ENCODE measurements at regions not wholly inside any gene's neighbourhood (a gene's known extent, or its start where the extent isn't known, plus 50 kb on each side); places are given as distances from the start of the nearest gene placed in this dataset.

DNA sequence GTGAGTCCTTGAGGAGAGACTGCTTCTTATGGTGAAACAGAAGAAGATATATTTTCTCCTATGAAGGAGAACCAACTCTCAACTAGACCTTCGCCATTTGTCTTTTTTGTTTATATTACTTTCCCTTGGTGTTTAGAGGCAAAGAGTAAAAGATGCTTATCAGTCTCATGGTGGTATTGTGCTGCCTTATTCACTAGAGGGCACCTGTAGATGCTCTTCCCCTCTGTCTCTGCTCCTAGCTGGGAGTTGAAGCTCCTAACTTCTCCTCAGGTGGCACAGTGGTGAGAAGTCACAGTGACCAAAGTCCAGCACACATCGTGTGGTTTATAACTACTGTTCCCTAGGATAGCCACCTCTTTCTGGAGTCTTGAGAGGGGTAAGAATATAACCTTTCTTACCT is 1359.6 kb downstream of the PLA2G4A start:
- no peak for ATAC-seq
- no peak for TF ChIP-seq ZNF70 (CRISPR knock-in tag; IDR thresholded peaks at IDR 0.05)
- no peak for TF ChIP-seq ZNF565 (CRISPR knock-in tag; conservative IDR thresholded peaks at IDR 0.05; ENCODE audit: low read depth)
- TF ChIP-seq ZFP30 (CRISPR knock-in tag; IDR thresholded peaks at IDR 0.05) = no peak
- TF ChIP-seq ISL1 (CRISPR knock-in tag; IDR thresholded peaks at IDR 0.05) = no peak
- TF ChIP-seq, protein P1, sequence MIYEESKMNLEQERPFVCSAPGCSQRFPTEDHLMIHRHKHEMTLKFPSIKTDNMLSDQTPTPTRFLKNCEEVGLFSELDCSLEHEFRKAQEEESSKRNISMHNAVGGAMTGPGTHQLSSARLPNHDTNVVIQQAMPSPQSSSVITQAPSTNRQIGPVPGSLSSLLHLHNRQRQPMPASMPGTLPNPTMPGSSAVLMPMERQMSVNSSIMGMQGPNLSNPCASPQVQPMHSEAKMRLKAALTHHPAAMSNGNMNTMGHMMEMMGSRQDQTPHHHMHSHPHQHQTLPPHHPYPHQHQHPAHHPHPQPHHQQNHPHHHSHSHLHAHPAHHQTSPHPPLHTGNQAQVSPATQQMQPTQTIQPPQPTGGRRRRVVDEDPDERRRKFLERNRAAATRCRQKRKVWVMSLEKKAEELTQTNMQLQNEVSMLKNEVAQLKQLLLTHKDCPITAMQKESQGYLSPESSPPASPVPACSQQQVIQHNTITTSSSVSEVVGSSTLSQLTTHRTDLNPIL (CRISPR knock-in tag; IDR thresholded peaks at IDR 0.05; ENCODE audit: low read depth) = no peak
- TF ChIP-seq RARB (CRISPR knock-in tag; IDR thresholded peaks at IDR 0.05) = no peak
- TF ChIP-seq ARNTL (CRISPR knock-in tag; IDR thresholded peaks at IDR 0.05; ENCODE audit: borderline replicate concordance, low read depth) = no peak
- no peak for TF ChIP-seq OSR1 (CRISPR knock-in tag; IDR thresholded peaks at IDR 0.05)
- TF ChIP-seq TCF4 (CRISPR knock-in tag; IDR thresholded peaks at IDR 0.05; ENCODE audit: borderline replicate concordance) = no peak
- TF ChIP-seq, protein P2, sequence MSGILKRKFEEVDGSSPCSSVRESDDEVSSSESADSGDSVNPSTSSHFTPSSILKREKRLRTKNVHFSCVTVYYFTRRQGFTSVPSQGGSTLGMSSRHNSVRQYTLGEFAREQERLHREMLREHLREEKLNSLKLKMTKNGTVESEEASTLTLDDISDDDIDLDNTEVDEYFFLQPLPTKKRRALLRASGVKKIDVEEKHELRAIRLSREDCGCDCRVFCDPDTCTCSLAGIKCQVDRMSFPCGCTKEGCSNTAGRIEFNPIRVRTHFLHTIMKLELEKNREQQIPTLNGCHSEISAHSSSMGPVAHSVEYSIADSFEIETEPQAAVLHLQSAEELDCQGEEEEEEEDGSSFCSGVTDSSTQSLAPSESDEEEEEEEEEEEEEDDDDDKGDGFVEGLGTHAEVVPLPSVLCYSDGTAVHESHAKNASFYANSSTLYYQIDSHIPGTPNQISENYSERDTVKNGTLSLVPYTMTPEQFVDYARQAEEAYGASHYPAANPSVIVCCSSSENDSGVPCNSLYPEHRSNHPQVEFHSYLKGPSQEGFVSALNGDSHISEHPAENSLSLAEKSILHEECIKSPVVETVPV (CRISPR knock-in tag; IDR thresholded peaks at IDR 0.05) = no peak
- TF ChIP-seq ZNF8 (CRISPR knock-in tag; IDR thresholded peaks at IDR 0.05) = no peak
- TF ChIP-seq ZC3H10 (CRISPR knock-in tag; IDR thresholded peaks at IDR 0.05) = no peak
- TF ChIP-seq ZFP3 (CRISPR knock-in tag; IDR thresholded peaks at IDR 0.05) = no peak
- TF ChIP-seq PPARA (CRISPR knock-in tag; IDR thresholded peaks at IDR 0.05; ENCODE audit: borderline replicate concordance) = no peak
- no peak for TF ChIP-seq GLIS3 (CRISPR knock-in tag; IDR thresholded peaks at IDR 0.05)

DNA sequence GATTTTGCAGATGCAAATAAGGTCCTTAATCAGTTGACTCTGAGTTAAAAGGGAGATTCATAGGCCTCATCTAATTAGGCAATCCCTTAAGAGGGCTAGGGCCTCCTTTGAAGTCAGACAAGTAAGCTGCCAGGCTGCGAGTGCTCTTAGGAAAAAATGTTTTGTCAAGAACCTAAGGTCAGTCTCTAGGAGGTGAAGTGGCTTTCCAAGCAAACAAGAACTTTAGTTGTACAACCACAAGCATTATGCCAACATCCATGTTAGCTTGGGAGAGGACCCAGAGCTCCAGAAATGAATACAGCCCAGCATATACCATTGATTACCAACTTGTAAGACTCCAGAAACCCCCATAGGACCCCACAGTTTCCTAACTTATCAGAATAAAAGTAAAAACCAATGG is 1366.2 kb downstream of the PLA2G4A start:
- ATAC-seq = no peak
- TF ChIP-seq ZFP3 (CRISPR knock-in tag; IDR thresholded peaks at IDR 0.05) (no peak), OSR1 (CRISPR knock-in tag; IDR thresholded peaks at IDR 0.05) (no peak), ZNF70 (CRISPR knock-in tag; IDR thresholded peaks at IDR 0.05) (no peak), ARNTL (CRISPR knock-in tag; IDR thresholded peaks at IDR 0.05; ENCODE audit: borderline replicate concordance, low read depth) (no peak), ZNF8 (CRISPR knock-in tag; IDR thresholded peaks at IDR 0.05) (no peak), BACH2 (CRISPR knock-in tag; IDR thresholded peaks at IDR 0.05; ENCODE audit: borderline replicate concordance) (no peak), RARB (CRISPR knock-in tag; IDR thresholded peaks at IDR 0.05) (no peak), ISL1 (CRISPR knock-in tag; IDR thresholded peaks at IDR 0.05) (no peak), ESRRG (CRISPR knock-in tag; IDR thresholded peaks at IDR 0.05) (no peak), TCF4 (CRISPR knock-in tag; IDR thresholded peaks at IDR 0.05; ENCODE audit: borderline replicate concordance) (no peak), SNAI2 (CRISPR knock-in tag; IDR thresholded peaks at IDR 0.05) (no peak), ZNF565 (CRISPR knock-in tag; conservative IDR thresholded peaks at IDR 0.05; ENCODE audit: low read depth) (no peak), CSDC2 (CRISPR knock-in tag; IDR thresholded peaks at IDR 0.05) (no peak), TOX (CRISPR knock-in tag; IDR thresholded peaks at IDR 0.05; ENCODE audit: borderline replicate concordance) (no peak)
- TF ChIP-seq, protein P3, sequence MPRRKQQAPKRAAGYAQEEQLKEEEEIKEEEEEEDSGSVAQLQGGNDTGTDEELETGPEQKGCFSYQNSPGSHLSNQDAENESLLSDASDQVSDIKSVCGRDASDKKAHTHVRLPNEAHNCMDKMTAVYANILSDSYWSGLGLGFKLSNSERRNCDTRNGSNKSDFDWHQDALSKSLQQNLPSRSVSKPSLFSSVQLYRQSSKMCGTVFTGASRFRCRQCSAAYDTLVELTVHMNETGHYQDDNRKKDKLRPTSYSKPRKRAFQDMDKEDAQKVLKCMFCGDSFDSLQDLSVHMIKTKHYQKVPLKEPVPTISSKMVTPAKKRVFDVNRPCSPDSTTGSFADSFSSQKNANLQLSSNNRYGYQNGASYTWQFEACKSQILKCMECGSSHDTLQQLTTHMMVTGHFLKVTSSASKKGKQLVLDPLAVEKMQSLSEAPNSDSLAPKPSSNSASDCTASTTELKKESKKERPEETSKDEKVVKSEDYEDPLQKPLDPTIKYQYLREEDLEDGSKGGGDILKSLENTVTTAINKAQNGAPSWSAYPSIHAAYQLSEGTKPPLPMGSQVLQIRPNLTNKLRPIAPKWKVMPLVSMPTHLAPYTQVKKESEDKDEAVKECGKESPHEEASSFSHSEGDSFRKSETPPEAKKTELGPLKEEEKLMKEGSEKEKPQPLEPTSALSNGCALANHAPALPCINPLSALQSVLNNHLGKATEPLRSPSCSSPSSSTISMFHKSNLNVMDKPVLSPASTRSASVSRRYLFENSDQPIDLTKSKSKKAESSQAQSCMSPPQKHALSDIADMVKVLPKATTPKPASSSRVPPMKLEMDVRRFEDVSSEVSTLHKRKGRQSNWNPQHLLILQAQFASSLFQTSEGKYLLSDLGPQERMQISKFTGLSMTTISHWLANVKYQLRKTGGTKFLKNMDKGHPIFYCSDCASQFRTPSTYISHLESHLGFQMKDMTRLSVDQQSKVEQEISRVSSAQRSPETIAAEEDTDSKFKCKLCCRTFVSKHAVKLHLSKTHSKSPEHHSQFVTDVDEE (CRISPR knock-in tag; IDR thresholded peaks at IDR 0.05) = no peak
- TF ChIP-seq, protein P1 (CRISPR knock-in tag; IDR thresholded peaks at IDR 0.05; ENCODE audit: low read depth) = no peak
- TF ChIP-seq, protein P4, sequence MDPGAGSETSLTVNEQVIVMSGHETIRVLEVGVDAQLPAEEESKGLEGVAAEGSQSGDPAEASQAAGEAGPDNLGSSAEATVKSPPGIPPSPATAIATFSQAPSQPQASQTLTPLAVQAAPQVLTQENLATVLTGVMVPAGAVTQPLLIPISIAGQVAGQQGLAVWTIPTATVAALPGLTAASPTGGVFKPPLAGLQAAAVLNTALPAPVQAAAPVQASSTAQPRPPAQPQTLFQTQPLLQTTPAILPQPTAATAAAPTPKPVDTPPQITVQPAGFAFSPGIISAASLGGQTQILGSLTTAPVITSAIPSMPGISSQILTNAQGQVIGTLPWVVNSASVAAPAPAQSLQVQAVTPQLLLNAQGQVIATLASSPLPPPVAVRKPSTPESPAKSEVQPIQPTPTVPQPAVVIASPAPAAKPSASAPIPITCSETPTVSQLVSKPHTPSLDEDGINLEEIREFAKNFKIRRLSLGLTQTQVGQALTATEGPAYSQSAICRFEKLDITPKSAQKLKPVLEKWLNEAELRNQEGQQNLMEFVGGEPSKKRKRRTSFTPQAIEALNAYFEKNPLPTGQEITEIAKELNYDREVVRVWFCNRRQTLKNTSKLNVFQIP (CRISPR knock-in tag; IDR thresholded peaks at IDR 0.05; ENCODE audit: borderline replicate concordance, low read depth) = no peak

DNA sequence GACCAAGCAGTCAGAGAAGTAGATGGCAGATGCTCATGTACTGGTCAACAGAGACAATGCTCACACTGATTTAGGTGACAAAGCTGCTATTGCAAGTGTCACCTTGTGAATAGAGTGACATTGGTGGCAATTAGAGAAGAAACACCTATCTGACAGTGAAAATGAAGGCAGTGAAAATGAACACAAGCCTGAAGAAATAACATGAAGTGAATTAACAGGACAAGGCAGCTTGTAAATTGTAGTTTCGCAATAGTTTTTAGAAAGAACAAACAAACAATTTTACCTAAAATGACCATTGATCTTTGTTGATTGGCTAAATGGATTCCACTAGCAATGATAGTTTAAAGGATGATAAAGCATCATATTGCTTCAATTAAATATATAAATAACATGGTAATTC is 1389.5 kb downstream of the PLA2G4A start:
- TF ChIP-seq ZNF8 (CRISPR knock-in tag; IDR thresholded peaks at IDR 0.05) (no peak), ZFP3 (CRISPR knock-in tag; IDR thresholded peaks at IDR 0.05) (no peak), BACH2 (CRISPR knock-in tag; IDR thresholded peaks at IDR 0.05; ENCODE audit: borderline replicate concordance) (no peak), TOX (CRISPR knock-in tag; IDR thresholded peaks at IDR 0.05; ENCODE audit: borderline replicate concordance) (no peak), GLIS3 (CRISPR knock-in tag; IDR thresholded peaks at IDR 0.05) (no peak), ZNF70 (CRISPR knock-in tag; IDR thresholded peaks at IDR 0.05) (no peak)
- no peak for ATAC-seq

Data from SK-N-SH treated with all-trans-retinoic acid at 6 μM for 48 hours (cell line).